SK-N-MC (cell line): ENCODE measurements at regions not wholly inside any gene's neighbourhood (a gene's known extent, or its start where the extent isn't known, plus 50 kb on each side); places are given as distances from the start of the nearest gene placed in this dataset.
"Not testable (repeated sequence)": the region's sequence is repeated elsewhere in the genome, so short reads cannot be mapped to it uniquely, and the experiment has no call there.

Experiments
- DNase-seq: peaks from one replicate; pipeline ENCODE4 v3.0.0-alpha.2; 2011; ENCODE audit warnings: low read depth, low spot score
- H3K27ac ChIP-seq: fragments of 200-600 bp; sonication (generic); 2 replicates; pipeline ENCODE4 v1.5.1; 2016; ENCODE audit warnings: mixed run types
- H3K36me3 ChIP-seq: fragments of 200-600 bp; sonication (generic); 2 replicates; pipeline ENCODE4 v1.6.1; 2017; ENCODE audit warnings: antibody characterized with exemption, low read length, mixed read lengths; ENCODE audit not compliant: insufficient read depth
- H3K4me3 ChIP-seq: fragments of 200-600 bp; sonication (generic); 2 replicates; pipeline ENCODE4 v1.5.1; 2016
- H3K9ac ChIP-seq: fragments of 200-600 bp; sonication (generic); 2 replicates; pipeline ENCODE4 v1.8.0; 2017; ENCODE audit warnings: mixed run types, mixed read lengths; ENCODE audit not compliant: insufficient read length
- H3K9me3 ChIP-seq: fragments of 200-600 bp; sonication (generic); 2 replicates; pipeline ENCODE4 v1.6.1; 2017; ENCODE audit warnings: low read depth, mild to moderate bottlenecking, antibody characterized with exemption, low read length, moderate library complexity, mixed read lengths
- EZH2 ChIP-seq: fragments of 200-600 bp; sonication (generic); IDR thresholded peaks from one replicate; pipeline ENCODE4 v1.6.1; 2017; ENCODE audit warnings: antibody characterized with exemption
- FOXP2 ChIP-seq: optimal IDR thresholded peaks from 2 replicates; pipeline ENCODE3; 2011; ENCODE audit warnings: mild to moderate bottlenecking, moderate library complexity; ENCODE audit not compliant: insufficient read depth; ENCODE audit errors: extremely low read length, control extremely low read depth
- POLR2AphosphoS5 ChIP-seq: IDR thresholded peaks from 2 replicates; pipeline ENCODE4 v1.6.1; 2012; ENCODE audit warnings: mild to moderate bottlenecking, low read depth, low read length, borderline replicate concordance

- TF ChIP-seq FOXP2 (no peak), POLR2AphosphoS5 (no peak), EZH2 (no peak)
- H3K9me3 ChIP-seq = no peaks in the 10 kb centered on the region
- no peaks in the 10 kb centered on the region for H3K36me3 ChIP-seq
- H3K27ac ChIP-seq = no peak overlapping the region
- H3K9ac ChIP-seq = no peak overlapping the region
- no peak for DNase-seq
- no peak overlapping the region for H3K4me3 ChIP-seq
These were observed 57.4 kb upstream of the ZBTB20 start for GRCh38 chr3:115204475-115204874.

DNA sequence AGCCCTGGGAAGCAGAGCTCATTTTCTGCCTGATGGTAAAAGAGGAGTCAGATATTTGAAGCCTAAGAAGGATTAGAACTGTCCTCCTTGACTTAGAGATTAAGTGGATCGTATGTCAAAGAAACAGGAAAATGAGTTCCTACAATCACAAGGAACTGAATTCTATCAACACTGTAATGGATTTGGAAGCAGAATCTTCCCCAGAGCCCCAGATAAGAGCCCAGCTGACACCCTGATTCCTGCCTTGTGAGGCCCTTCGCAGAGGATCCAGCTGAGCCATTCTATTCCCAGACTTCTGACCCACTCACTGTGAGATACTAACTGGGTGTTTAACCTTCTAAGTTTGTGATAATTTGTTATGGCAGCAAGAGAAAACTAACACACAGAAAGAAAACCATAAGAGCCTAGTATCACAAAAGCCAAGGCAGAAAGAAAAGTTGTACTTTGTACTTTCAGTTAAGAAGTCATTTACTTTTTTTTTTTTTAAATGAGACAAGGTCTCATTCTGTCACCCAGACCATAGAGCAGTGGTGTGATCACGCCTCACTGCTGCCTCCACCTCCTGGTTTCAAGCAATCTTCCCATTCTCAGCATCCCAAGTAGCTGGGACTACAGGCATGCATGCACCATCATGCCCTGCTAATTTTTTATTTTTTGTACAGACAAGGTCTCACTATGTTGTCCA is 61.1 kb upstream of the ZBTB20 start:
- Histone ChIP-seq H3K36me3 (no peaks in the 10 kb centered on the region), H3K27ac (no peak overlapping the region), H3K4me3 (no peak overlapping the region), H3K9me3 (no peaks in the 10 kb centered on the region), H3K9ac (no peak overlapping the region)
- DNase-seq = no peak
- no peak for TF ChIP-seq EZH2
- no peak for TF ChIP-seq POLR2AphosphoS5
- TF ChIP-seq FOXP2 = no peak

GRCh38 chr3:115211810-115212492 is 64.9 kb upstream of the ZBTB20 start:
- no peak overlapping the region for H3K9ac ChIP-seq
- no peak overlapping the region for H3K4me3 ChIP-seq
- no peaks in the 10 kb centered on the region for H3K9me3 ChIP-seq
- H3K36me3 ChIP-seq = no peaks in the 10 kb centered on the region
- TF ChIP-seq POLR2AphosphoS5 (no peak), FOXP2 (no peak), EZH2 (no peak)
- no peak for DNase-seq
- no peak overlapping the region for H3K27ac ChIP-seq

- no peak overlapping the region for H3K4me3 ChIP-seq
- TF ChIP-seq POLR2AphosphoS5 (no peak), FOXP2 (no peak), EZH2 (no peak)
- DNase-seq = no peak
- H3K9me3 ChIP-seq = no peaks in the 10 kb centered on the region
- no peaks in the 10 kb centered on the region for H3K36me3 ChIP-seq
- H3K9ac ChIP-seq = no peak overlapping the region
- H3K27ac ChIP-seq = no peak overlapping the region
These were observed 65.5 kb upstream of the ZBTB20 start for GRCh38 chr3:115212615-115213014.

DNA sequence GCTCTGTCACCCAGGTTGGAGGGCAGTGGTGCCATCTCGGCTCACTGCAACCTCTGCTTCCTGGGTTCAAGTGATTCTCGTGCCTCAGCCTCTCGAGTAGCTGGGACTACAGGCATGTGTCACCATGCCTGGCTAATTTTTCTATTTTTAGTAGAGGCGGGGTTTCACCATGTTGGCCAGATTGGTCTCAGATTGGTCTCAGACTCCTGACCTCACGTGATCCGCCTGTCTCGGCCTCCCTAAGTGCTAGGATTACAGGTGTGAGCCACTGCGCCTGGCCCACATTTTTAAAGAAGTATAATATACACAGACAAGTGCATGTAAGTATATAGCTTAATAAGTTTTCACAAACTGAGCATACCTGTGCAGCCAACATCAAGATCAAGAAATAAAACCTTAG is 66.0 kb upstream of the ZBTB20 start:
- not testable (repeated sequence) for H3K9me3 ChIP-seq, H3K27ac ChIP-seq, DNase-seq, H3K9ac ChIP-seq, H3K4me3 ChIP-seq, H3K36me3 ChIP-seq

DNA sequence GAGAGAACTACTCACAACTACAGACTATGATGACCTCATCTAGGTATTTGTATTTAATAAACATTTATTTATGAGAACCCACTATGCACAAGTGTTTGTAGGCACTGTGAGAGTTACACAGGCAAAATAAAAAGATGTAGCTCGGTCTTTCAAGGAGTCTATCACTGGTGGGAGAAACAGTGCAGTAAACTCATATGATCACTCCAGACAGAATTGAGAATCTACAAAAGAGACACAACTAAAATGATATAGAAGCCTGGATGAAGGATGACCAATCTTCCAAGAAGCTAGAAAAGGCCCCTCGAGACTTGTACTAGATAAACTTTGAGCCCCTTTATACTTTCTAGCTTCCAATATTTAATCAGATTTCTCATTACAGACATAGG is 70.2 kb upstream of the ZBTB20 start:
- H3K36me3 ChIP-seq = no peaks in the 10 kb centered on the region
- no peak overlapping the region for H3K4me3 ChIP-seq
- no peak for TF ChIP-seq EZH2
- no peak for TF ChIP-seq FOXP2
- no peak for TF ChIP-seq POLR2AphosphoS5
- no peaks in the 10 kb centered on the region for H3K9me3 ChIP-seq
- H3K27ac ChIP-seq = no peak overlapping the region
- no peak overlapping the region for H3K9ac ChIP-seq
- no peak for DNase-seq

DNA sequence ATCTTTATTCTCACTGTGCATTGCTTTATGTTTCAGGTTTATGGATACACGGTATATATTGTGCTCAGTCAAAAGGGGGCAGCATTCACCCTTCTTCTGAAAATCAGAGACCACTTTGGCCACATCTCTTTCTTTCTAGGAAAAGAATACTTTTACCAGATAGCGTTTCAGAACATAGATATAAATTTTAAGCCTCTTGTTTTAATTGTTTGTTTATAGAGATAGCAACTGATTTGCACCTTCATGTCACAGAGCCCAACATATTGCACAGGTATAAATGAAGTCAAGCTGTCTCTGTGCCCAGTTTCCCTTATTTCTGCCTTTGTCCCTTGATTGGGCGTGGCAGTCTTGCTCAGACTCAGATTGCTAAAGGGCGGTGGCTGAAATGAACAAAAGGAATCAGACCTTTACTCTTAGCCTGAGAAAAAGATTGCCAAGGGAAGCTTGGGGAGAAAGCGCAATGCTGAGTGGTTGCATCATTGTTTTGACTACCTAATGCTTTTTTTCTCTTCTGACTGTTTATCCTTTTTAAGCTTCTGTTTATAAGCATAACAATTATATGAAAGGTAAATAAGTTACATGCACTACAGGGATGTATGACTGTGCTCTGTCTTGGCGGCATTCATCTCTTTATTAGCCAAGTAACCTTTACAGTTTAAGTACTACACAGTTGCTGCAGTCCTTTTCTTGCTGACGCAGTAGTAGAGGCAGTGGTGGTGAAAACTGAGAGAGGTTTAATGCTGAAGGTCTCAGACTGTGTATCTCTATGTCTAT is 70.8 kb upstream of the ZBTB20 start:
- Histone ChIP-seq H3K36me3 (no peaks in the 10 kb centered on the region), H3K9ac (no peak overlapping the region), H3K9me3 (no peaks in the 10 kb centered on the region), H3K4me3 (no peak overlapping the region), H3K27ac (no peak overlapping the region)
- TF ChIP-seq EZH2 = no peak
- no peak for TF ChIP-seq POLR2AphosphoS5
- TF ChIP-seq FOXP2 = no peak
- peak; percentile 40 for DNase-seq

DNA sequence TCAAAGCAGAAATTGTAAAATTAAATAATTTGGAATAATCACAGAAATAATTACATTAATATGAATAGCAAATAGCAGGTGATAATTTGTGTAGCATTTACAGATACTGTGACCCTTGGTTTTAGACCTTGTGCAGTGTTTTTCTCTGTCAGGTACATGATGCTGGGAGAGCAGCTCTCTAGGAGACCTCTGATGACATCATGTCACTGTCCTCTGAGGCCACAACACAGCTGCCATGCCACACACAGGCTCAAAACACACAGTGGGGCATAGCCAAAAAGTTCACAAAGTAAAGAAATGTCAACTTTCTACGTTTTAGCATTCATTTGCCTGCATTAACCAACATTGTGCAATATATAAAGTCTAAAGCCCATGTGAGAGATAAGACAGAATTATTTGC is 71.8 kb upstream of the ZBTB20 start:
- no peak overlapping the region for H3K4me3 ChIP-seq
- DNase-seq = no peak
- no peaks in the 10 kb centered on the region for H3K36me3 ChIP-seq
- H3K9me3 ChIP-seq = no peaks in the 10 kb centered on the region
- H3K27ac ChIP-seq = no peak overlapping the region
- TF ChIP-seq FOXP2 = no peak
- no peak for TF ChIP-seq EZH2
- no peak for TF ChIP-seq POLR2AphosphoS5
- no peak overlapping the region for H3K9ac ChIP-seq

DNA sequence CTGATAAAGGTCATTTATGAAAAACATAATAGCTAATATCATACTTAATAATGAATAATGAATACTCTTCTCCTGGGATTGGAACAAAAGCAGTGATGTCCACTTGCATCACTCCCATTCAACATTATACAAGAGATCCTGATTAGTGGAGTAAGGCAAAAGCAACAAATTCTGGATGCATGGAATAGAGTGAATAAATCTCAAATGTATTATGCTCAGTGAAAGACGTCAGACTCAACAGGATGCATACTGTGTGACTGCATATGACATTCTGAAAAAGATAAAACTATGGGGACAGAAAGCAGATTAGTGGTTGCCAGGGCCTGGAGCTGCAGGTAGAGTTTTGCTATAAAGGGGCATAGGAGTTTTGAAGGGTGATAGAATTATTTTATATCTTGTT is 77.6 kb upstream of the ZBTB20 start:
- H3K9me3 ChIP-seq = no peaks in the 10 kb centered on the region
- H3K27ac ChIP-seq = no peak overlapping the region
- no peaks in the 10 kb centered on the region for H3K36me3 ChIP-seq
- no peak for DNase-seq
- no peak overlapping the region for H3K9ac ChIP-seq
- no peak overlapping the region for H3K4me3 ChIP-seq
- TF ChIP-seq EZH2 (no peak), FOXP2 (no peak), POLR2AphosphoS5 (no peak)
